ENCODE measurements at regions not wholly inside any gene's neighbourhood (a gene's known extent, or its start where the extent isn't known, plus 50 kb on each side); places are given as distances from the start of the nearest gene placed in this dataset.

DNA sequence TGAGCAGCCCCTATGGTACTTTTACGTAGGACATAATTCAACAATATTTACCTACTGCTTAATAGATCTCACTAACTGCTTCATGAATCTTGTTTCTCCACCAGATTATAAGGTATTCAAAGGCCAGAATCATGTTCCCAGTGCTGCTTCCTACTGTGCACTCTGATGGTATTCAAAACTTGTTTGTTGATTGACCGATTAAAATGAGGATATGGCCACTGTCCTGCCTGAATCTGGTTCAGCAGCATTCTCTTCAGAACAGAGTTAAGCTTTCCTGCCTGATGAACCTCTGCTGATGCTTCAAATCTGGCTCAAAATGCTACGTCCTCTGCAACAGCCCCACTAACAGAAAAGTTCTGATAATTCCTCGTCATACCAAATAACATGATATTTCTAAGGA, 150.7 kb upstream of the ZNF462 start:
- H2AFZ ChIP-seq (replicated peaks) = no peak overlapping the region
- no peak overlapping the region for H3K27ac ChIP-seq
- Mint-ChIP-seq H3K4me1 (no peaks in the 10 kb centered on the region), H3K27ac (no peak overlapping the region), H3K9me3 (no peaks in the 10 kb centered on the region), H3K27me3 (ENCODE audit: insufficient read depth, low read depth) (no peaks in the 10 kb centered on the region), H3K4me3 (no peak overlapping the region), H3K36me3 (no peaks in the 10 kb centered on the region)
- H3K4me3 ChIP-seq = no peak overlapping the region
- H3K4me1 ChIP-seq = no peaks in the 10 kb centered on the region
- H3K27me3 ChIP-seq = no peaks in the 10 kb centered on the region
- no peaks in the 10 kb centered on the region for H3F3A ChIP-seq (ENCODE audit: low read depth)
- H4K20me1 ChIP-seq (ENCODE audit: low read depth) = no peaks in the 10 kb centered on the region
- DNase-seq (ENCODE audit: low spot score) = no peak
- no peak for TF ChIP-seq EZH2phosphoT487 (IDR thresholded peaks at IDR 0.05)
- TF ChIP-seq, protein P1, sequence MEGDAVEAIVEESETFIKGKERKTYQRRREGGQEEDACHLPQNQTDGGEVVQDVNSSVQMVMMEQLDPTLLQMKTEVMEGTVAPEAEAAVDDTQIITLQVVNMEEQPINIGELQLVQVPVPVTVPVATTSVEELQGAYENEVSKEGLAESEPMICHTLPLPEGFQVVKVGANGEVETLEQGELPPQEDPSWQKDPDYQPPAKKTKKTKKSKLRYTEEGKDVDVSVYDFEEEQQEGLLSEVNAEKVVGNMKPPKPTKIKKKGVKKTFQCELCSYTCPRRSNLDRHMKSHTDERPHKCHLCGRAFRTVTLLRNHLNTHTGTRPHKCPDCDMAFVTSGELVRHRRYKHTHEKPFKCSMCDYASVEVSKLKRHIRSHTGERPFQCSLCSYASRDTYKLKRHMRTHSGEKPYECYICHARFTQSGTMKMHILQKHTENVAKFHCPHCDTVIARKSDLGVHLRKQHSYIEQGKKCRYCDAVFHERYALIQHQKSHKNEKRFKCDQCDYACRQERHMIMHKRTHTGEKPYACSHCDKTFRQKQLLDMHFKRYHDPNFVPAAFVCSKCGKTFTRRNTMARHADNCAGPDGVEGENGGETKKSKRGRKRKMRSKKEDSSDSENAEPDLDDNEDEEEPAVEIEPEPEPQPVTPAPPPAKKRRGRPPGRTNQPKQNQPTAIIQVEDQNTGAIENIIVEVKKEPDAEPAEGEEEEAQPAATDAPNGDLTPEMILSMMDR (IDR thresholded peaks at IDR 0.05) = no peak
- TF ChIP-seq EZH2 (IDR thresholded peaks at IDR 0.05) = no peak
- no peaks in the 10 kb centered on the region for H3K36me3 ChIP-seq
- H3K79me2 ChIP-seq (ENCODE audit: low read depth) = no peaks in the 10 kb centered on the region
- H3K4me2 ChIP-seq = no peak overlapping the region
- no peak overlapping the region for H3K9ac ChIP-seq
- no peaks in the 10 kb centered on the region for H3K9me3 ChIP-seq (ENCODE audit: low read depth)

DNA sequence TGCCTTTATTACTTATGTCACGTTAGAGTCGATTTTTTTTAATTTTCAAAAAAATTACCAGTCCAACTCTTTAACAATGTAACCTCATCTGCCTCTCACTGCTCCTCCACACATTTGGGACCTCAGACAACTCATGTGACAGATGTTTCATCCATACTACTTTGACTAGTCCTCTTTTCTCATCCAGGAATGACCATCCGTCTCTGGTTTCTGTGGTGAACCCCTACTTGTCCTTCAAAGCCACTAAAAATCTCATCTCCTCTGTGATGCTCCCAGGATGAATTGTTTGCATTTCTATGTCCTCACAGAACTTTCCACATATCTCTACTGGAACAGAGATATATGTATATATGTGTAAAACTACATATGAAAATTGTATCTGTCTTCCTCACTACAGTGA, 149.8 kb upstream of the ZNF462 start:
- TF ChIP-seq EZH2phosphoT487 (IDR thresholded peaks at IDR 0.05) (no peak), EZH2 (IDR thresholded peaks at IDR 0.05) (no peak)
- TF ChIP-seq, protein P1 (IDR thresholded peaks at IDR 0.05) = no peak
- no peaks in the 10 kb centered on the region for H3K27me3 ChIP-seq
- no peaks in the 10 kb centered on the region for H3K79me2 ChIP-seq (ENCODE audit: low read depth)
- no peak overlapping the region for H3K4me2 ChIP-seq
- no peaks in the 10 kb centered on the region for H3K9me3 Mint-ChIP-seq
- no peak overlapping the region for H3K4me3 Mint-ChIP-seq
- H4K20me1 ChIP-seq (ENCODE audit: low read depth) = no peaks in the 10 kb centered on the region
- H3F3A ChIP-seq (ENCODE audit: low read depth) = no peaks in the 10 kb centered on the region
- no peak for DNase-seq (ENCODE audit: low spot score)
- no peak overlapping the region for H3K4me3 ChIP-seq
- no peaks in the 10 kb centered on the region for H3K4me1 Mint-ChIP-seq
- no peaks in the 10 kb centered on the region for H3K36me3 ChIP-seq
- H3K9me3 ChIP-seq (ENCODE audit: low read depth) = no peaks in the 10 kb centered on the region
- no peak overlapping the region for H3K27ac Mint-ChIP-seq
- no peak overlapping the region for H3K27ac ChIP-seq
- no peaks in the 10 kb centered on the region for H3K4me1 ChIP-seq
- no peak overlapping the region for H3K9ac ChIP-seq
- H3K36me3 Mint-ChIP-seq = no peaks in the 10 kb centered on the region
- H3K27me3 Mint-ChIP-seq (ENCODE audit: insufficient read depth, low read depth) = no peaks in the 10 kb centered on the region
- no peak overlapping the region for H2AFZ ChIP-seq (replicated peaks)

- TF ChIP-seq EZH2 (IDR thresholded peaks at IDR 0.05) (no peak), EZH2phosphoT487 (IDR thresholded peaks at IDR 0.05) (no peak)
- TF ChIP-seq, protein P1 (IDR thresholded peaks at IDR 0.05) = no peak
- Histone ChIP-seq H2AFZ (replicated peaks) (no peak overlapping the region), H3K27me3 (no peaks in the 10 kb centered on the region), H3K79me2 (ENCODE audit: low read depth) (no peaks in the 10 kb centered on the region), H3K4me3 (no peak overlapping the region), H3K27ac (no peak overlapping the region), H3K36me3 (no peaks in the 10 kb centered on the region), H4K20me1 (ENCODE audit: low read depth) (no peaks in the 10 kb centered on the region), H3K4me1 (no peaks in the 10 kb centered on the region), H3F3A (ENCODE audit: low read depth) (no peaks in the 10 kb centered on the region), H3K4me2 (no peak overlapping the region), H3K9ac (no peak overlapping the region), H3K9me3 (ENCODE audit: low read depth) (no peaks in the 10 kb centered on the region)
- no peak overlapping the region for H3K27ac Mint-ChIP-seq
- no peak overlapping the region for H3K4me3 Mint-ChIP-seq
- no peaks in the 10 kb centered on the region for H3K4me1 Mint-ChIP-seq
- H3K36me3 Mint-ChIP-seq = peaks cover 1% of the 10 kb centered on the region
- no peaks in the 10 kb centered on the region for H3K27me3 Mint-ChIP-seq (ENCODE audit: insufficient read depth, low read depth)
- no peak for DNase-seq (ENCODE audit: low spot score)
- H3K9me3 Mint-ChIP-seq = peaks cover 4% of the 10 kb centered on the region
Observed at GRCh38 chr9:106716820-106717219, 146.1 kb upstream of the ZNF462 start.

Measured in neural progenitor cell (in vitro differentiated cells).